Neural crest cell (in vitro differentiated cells): ENCODE measurements at regions not wholly inside any gene's neighbourhood (a gene's known extent, or its start where the extent isn't known, plus 50 kb on each side); places are given as distances from the start of the nearest gene placed in this dataset.

ENCODE experiments used
- DNase-seq: peaks from one replicate; pipeline ENCODE4 v3.0.0; 2021; ENCODE audit warnings: low read depth, mixed read lengths, low spot score
- H3K27ac Mint-ChIP-seq: one replicate; pipeline ENCODE4 v1.8.0; 2021; ENCODE audit warnings: mild to moderate bottlenecking, mixed read lengths; ENCODE audit not compliant: unreplicated experiment
- H3K27me3 Mint-ChIP-seq: 2 replicates; pipeline ENCODE4 v1.8.0; 2021; ENCODE audit warnings: low read depth, mild to moderate bottlenecking, mixed read lengths
- H3K36me3 Mint-ChIP-seq: 2 replicates; pipeline ENCODE4 v1.8.0; 2021; ENCODE audit warnings: low read depth, mild to moderate bottlenecking, mixed read lengths
- H3K4me1 Mint-ChIP-seq: 2 replicates; pipeline ENCODE4 v1.8.0; 2021; ENCODE audit warnings: mixed read lengths
- H3K4me3 Mint-ChIP-seq: one replicate; pipeline ENCODE4 v1.8.0; 2021; ENCODE audit warnings: mild to moderate bottlenecking, mixed read lengths
- H3K9me3 Mint-ChIP-seq: 2 replicates; pipeline ENCODE4 v1.8.0; 2021; ENCODE audit warnings: mixed read lengths
- CTCF ChIP-seq: fragments of 200-600 bp; sonication (generic); conservative IDR thresholded peaks from 2 replicates; pipeline ENCODE4 v1.5.0; 2021; ENCODE audit warnings: antibody characterized with exemption, mild to moderate bottlenecking

GRCh38 chr2:199684168-199684567, 166.8 kb downstream of the FTCDNL1 start:
- H3K4me1 Mint-ChIP-seq, result peaks cover 5% of the 10 kb centered on the region
- H3K27me3 Mint-ChIP-seq, result no peaks in the 10 kb centered on the region
- no peak overlapping the region for H3K4me3 Mint-ChIP-seq

GRCh38 chr2:199682001-199682400, 169.0 kb downstream of the FTCDNL1 start:
- Mint-ChIP-seq H3K9me3 (peaks cover 2% of the 10 kb centered on the region), H3K36me3 (no peaks in the 10 kb centered on the region), H3K27ac (no peak overlapping the region), H3K4me1 (peaks cover 5% of the 10 kb centered on the region), H3K4me3 (no peak overlapping the region), H3K27me3 (no peaks in the 10 kb centered on the region)
- TF ChIP-seq CTCF, result no peak
- no peak for DNase-seq

More at GRCh38 chr2:199684168-199684567, 166.8 kb downstream of the FTCDNL1 start:
- Mint-ChIP-seq H3K9me3 (peaks cover 2% of the 10 kb centered on the region), H3K36me3 (no peaks in the 10 kb centered on the region), H3K27ac (no peak overlapping the region)
- no peak for TF ChIP-seq CTCF
- DNase-seq, result no peak

- DNase-seq, result no peak
- TF ChIP-seq CTCF, result no peak
- peaks cover 5% of the 10 kb centered on the region for H3K4me1 Mint-ChIP-seq
- H3K9me3 Mint-ChIP-seq, result peaks cover 2% of the 10 kb centered on the region
- H3K27me3 Mint-ChIP-seq, result no peaks in the 10 kb centered on the region
- H3K36me3 Mint-ChIP-seq, result no peaks in the 10 kb centered on the region
- H3K4me3 Mint-ChIP-seq, result no peak overlapping the region
- H3K27ac Mint-ChIP-seq, result no peak overlapping the region
Observed at GRCh38 chr2:199680482-199680881, 170.5 kb downstream of the FTCDNL1 start.

- TF ChIP-seq CTCF, result no peak
- Mint-ChIP-seq H3K36me3 (no peaks in the 10 kb centered on the region), H3K4me3 (no peak overlapping the region), H3K27me3 (no peaks in the 10 kb centered on the region), H3K4me1 (peaks cover 5% of the 10 kb centered on the region), H3K9me3 (peaks cover 2% of the 10 kb centered on the region), H3K27ac (no peak overlapping the region)
- no peak for DNase-seq
Observed at GRCh38 chr2:199679883-199680282, 171.1 kb downstream of the FTCDNL1 start.

- H3K4me1 Mint-ChIP-seq, result peaks cover 5% of the 10 kb centered on the region
- peaks cover 2% of the 10 kb centered on the region for H3K9me3 Mint-ChIP-seq
- DNase-seq, result no peak
- no peak overlapping the region for H3K27ac Mint-ChIP-seq
- no peaks in the 10 kb centered on the region for H3K36me3 Mint-ChIP-seq
- H3K4me3 Mint-ChIP-seq, result no peak overlapping the region
- no peaks in the 10 kb centered on the region for H3K27me3 Mint-ChIP-seq
- no peak for TF ChIP-seq CTCF
Observed at GRCh38 chr2:199677881-199678280, 173.1 kb downstream of the FTCDNL1 start.

- Mint-ChIP-seq H3K9me3 (no peaks in the 10 kb centered on the region), H3K27me3 (peaks cover 1% of the 10 kb centered on the region), H3K36me3 (no peaks in the 10 kb centered on the region), H3K4me3 (no peak overlapping the region), H3K27ac (no peak overlapping the region), H3K4me1 (no peaks in the 10 kb centered on the region)
- no peak for TF ChIP-seq CTCF
- DNase-seq, result no peak
Observed at GRCh38 chr2:199668645-199669044, 182.3 kb downstream of the FTCDNL1 start.
